ENCODE measurements at regions not wholly inside any gene's neighbourhood (a gene's known extent, or its start where the extent isn't known, plus 50 kb on each side); places are given as distances from the start of the nearest gene placed in this dataset.

GRCh38 chr11:10641912-10642697, 51.5 kb downstream of the IRAG1 start:
- DNase-seq (ENCODE audit: insufficient read length) (no peak), FAIRE-seq (no peak)
- TF ChIP-seq POLR2AphosphoS5 (IDR thresholded peaks at IDR 0.05; ENCODE audit: low read depth, low read length), result no peak
- TF ChIP-seq POLR2A (IDR thresholded peaks at IDR 0.05; ENCODE audit: low read depth, low read length), result no peak
- no peak for TF ChIP-seq TAF1 (IDR thresholded peaks at IDR 0.05; ENCODE audit: borderline replicate concordance, low read depth, low read length)

DNA sequence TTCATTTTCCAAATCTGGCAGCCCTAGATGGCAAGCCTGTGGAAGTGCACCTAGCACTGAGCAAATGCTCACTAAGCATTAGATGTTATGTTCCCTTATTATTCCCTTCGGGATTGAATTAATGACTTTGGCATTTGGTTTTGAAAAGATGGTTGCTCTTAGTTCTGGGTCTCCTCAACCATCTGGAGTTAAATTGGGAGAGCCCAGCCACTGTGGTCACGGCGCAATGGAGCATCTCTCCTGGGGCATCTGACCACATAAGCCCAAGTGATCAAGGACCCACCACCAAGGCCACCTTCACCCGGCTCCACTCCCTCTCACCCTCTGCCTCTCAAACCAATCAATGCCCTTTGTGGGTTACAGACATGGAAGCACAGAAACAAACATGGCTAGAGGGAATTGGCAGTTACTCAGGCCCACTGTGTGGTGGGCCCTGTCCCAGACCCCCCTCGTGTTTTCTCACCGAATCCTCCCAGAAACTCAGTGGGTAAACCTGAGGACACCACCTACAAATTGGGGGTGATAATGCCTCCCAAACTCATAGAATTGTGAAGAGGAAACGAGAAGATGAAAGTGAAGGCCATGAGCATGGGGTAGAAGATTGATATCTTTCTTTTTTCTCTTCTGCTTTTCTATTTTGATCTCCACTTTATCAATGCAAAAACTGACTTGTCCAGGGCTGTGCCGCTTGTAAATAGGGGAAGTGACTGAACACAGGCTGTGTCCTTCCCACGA, 52.2 kb downstream of the IRAG1 start:
- TF ChIP-seq POLR2A (IDR thresholded peaks at IDR 0.05; ENCODE audit: low read depth, low read length), result no peak
- TF ChIP-seq TAF1 (IDR thresholded peaks at IDR 0.05; ENCODE audit: borderline replicate concordance, low read depth, low read length), result no peak
- TF ChIP-seq POLR2AphosphoS5 (IDR thresholded peaks at IDR 0.05; ENCODE audit: low read depth, low read length), result no peak
- FAIRE-seq, result peak; percentile 95
- DNase-seq (ENCODE audit: insufficient read length), result no peak

GRCh38 chr11:10640308-10640707, 53.2 kb downstream of the IRAG1 start:
- TF ChIP-seq POLR2A (IDR thresholded peaks at IDR 0.05; ENCODE audit: low read depth, low read length), result no peak
- no peak for TF ChIP-seq TAF1 (IDR thresholded peaks at IDR 0.05; ENCODE audit: borderline replicate concordance, low read depth, low read length)
- no peak for TF ChIP-seq POLR2AphosphoS5 (IDR thresholded peaks at IDR 0.05; ENCODE audit: low read depth, low read length)
- no peak for DNase-seq (ENCODE audit: insufficient read length)
- FAIRE-seq, result peak; percentile 38

DNA sequence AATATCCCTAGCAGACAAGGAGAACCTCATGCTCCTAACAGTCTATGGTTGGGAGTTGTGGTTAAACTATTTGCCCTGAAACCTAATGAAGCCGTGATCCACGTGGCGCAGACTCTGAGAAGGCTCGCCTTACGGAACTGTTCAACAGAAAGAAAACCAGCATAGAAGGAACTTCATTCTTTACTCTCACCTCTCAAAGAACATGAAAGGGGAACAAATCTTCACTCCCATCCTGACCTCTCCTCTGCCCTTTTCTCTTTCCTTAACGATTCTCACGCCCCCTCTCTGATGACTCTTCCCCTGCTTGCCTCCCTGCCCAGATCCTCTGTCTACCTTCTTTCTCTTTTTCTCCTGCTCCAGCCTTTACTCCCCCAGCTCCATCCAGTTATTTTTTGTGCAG, 54.2 kb downstream of the IRAG1 start:
- DNase-seq (ENCODE audit: insufficient read length) (no peak), FAIRE-seq (peak; percentile 50)
- TF ChIP-seq POLR2A (IDR thresholded peaks at IDR 0.05; ENCODE audit: low read depth, low read length) (no peak), TAF1 (IDR thresholded peaks at IDR 0.05; ENCODE audit: borderline replicate concordance, low read depth, low read length) (no peak), POLR2AphosphoS5 (IDR thresholded peaks at IDR 0.05; ENCODE audit: low read depth, low read length) (no peak)

DNA sequence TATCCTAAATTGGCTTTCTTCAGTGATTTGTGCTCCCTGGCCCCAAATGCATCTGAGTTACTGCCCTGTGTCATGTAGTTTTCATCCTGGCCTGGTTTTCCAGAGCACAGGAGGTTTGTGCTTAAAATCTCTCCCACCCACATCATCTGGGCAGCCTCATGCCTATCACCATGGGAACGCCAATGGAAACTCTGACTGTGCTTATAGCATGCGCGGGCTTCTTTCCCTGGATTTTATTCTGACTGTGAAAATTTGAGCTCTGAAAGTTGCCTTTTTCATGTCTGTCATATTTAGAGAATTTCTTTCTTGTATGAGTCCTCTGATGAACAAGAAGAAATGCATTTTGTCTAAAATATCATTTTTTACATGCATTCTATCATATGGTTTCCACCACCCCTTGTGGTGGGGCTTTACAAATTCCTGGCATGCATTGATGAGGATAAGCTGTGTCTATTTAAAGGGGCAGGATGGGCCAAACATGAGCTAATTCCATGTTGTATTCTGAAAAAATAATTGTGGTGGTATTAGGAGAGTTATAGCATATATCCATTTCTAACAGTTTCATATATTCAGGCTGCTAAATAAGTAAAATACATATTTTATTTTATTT, 55.1 kb downstream of the IRAG1 start:
- no peak for TF ChIP-seq POLR2AphosphoS5 (IDR thresholded peaks at IDR 0.05; ENCODE audit: low read depth, low read length)
- no peak for DNase-seq (ENCODE audit: insufficient read length)
- FAIRE-seq, result no peak

- no peak for DNase-seq (ENCODE audit: insufficient read length)
- TF ChIP-seq POLR2AphosphoS5 (IDR thresholded peaks at IDR 0.05; ENCODE audit: low read depth, low read length) (no peak), TAF1 (IDR thresholded peaks at IDR 0.05; ENCODE audit: borderline replicate concordance, low read depth, low read length) (no peak), POLR2A (IDR thresholded peaks at IDR 0.05; ENCODE audit: low read depth, low read length) (no peak)
- no peak for FAIRE-seq
Observed at GRCh38 chr11:10637731-10638151, 55.8 kb downstream of the IRAG1 start.

DNA sequence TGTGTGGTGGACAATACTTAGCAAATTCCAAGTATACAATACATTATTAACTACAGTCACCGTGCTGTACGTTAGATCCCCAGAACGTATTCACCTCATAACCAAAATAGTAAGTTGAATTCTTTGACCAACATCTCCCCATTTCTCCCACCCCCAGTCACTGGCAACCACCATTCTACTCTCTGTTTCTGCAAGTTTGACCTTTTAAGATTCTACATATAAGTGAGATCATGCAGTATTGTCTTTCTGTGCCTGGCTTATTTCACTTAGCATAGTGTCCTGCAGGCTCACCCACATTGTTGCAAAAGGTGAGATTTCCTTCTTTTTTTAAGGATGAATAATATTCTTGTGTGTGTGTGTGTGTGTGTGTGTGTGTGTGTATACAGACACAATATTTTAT, 59.1 kb downstream of the IRAG1 start:
- FAIRE-seq, result peak; percentile 62
- TF ChIP-seq TAF1 (IDR thresholded peaks at IDR 0.05; ENCODE audit: borderline replicate concordance, low read depth, low read length), result no peak
- no peak for TF ChIP-seq POLR2A (IDR thresholded peaks at IDR 0.05; ENCODE audit: low read depth, low read length)
- TF ChIP-seq POLR2AphosphoS5 (IDR thresholded peaks at IDR 0.05; ENCODE audit: low read depth, low read length), result no peak

DNA sequence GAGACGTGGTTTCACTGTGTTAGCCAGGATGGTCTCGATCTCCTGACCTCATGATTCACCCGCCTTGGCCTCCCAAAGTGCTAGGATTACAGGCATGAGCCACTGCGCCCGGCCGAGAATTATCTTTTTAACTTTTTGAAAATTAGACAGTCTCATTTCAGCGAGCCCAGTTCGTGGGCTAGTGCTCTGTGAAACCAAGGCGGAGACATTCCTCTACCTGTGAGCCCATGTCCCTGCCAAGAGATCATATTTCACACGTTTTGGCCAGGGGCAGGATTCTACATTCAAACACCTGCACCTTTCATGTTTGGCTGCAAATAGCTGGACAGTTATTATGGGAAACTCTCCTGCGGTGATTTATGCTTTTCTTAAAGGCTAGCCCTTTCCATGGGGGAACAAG, 60.3 kb downstream of the IRAG1 start:
- FAIRE-seq, result no peak
- no peak for TF ChIP-seq POLR2AphosphoS5 (IDR thresholded peaks at IDR 0.05; ENCODE audit: low read depth, low read length)
- no peak for TF ChIP-seq POLR2A (IDR thresholded peaks at IDR 0.05; ENCODE audit: low read depth, low read length)
- no peak for TF ChIP-seq TAF1 (IDR thresholded peaks at IDR 0.05; ENCODE audit: borderline replicate concordance, low read depth, low read length)
- no peak for DNase-seq (ENCODE audit: insufficient read length)

More for the DNA sequence above, 59.1 kb downstream of the IRAG1 start:
- DNase-seq (ENCODE audit: insufficient read length), result no peak

GRCh38 chr11:10632483-10632882, 61.1 kb downstream of the IRAG1 start:
- DNase-seq (ENCODE audit: insufficient read length) (no peak), FAIRE-seq (no peak)
- TF ChIP-seq POLR2AphosphoS5 (IDR thresholded peaks at IDR 0.05; ENCODE audit: low read depth, low read length) (no peak), POLR2A (IDR thresholded peaks at IDR 0.05; ENCODE audit: low read depth, low read length) (no peak), TAF1 (IDR thresholded peaks at IDR 0.05; ENCODE audit: borderline replicate concordance, low read depth, low read length) (no peak)

DNA sequence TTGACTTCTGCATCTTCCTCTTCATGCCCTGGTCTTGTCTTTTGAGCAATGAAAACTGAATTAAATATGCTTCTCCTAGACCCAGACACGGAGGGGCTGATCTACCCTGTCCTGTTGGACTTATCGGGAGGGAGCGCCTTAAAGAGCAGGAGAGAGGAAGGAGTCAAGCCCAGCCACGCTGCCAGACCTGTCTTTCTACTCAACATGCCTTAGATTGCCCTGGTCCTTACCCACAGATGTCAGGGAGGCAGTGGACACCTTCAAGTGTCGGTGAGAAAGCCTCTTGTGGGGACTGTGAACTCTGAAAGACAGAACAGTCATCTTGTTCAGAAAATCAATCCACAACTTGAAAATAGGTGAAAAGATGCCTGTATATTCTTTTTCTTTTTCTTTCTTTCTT, 61.8 kb downstream of the IRAG1 start:
- TF ChIP-seq POLR2AphosphoS5 (IDR thresholded peaks at IDR 0.05; ENCODE audit: low read depth, low read length) (no peak), POLR2A (IDR thresholded peaks at IDR 0.05; ENCODE audit: low read depth, low read length) (no peak), TAF1 (IDR thresholded peaks at IDR 0.05; ENCODE audit: borderline replicate concordance, low read depth, low read length) (no peak)
- DNase-seq (ENCODE audit: insufficient read length) (no peak), FAIRE-seq (peak; percentile 30)

GRCh38 chr11:10629411-10630002, 61.0 kb upstream of the LYVE1 start:
- TF ChIP-seq POLR2A (IDR thresholded peaks at IDR 0.05; ENCODE audit: low read depth, low read length), result no peak
- no peak for TF ChIP-seq TAF1 (IDR thresholded peaks at IDR 0.05; ENCODE audit: borderline replicate concordance, low read depth, low read length)
- no peak for TF ChIP-seq POLR2AphosphoS5 (IDR thresholded peaks at IDR 0.05; ENCODE audit: low read depth, low read length)
- FAIRE-seq, result no peak
- no peak for DNase-seq (ENCODE audit: insufficient read length)

All from GM12892 (cell line).